Right cardiac atrium (tissue), 5 donors: ENCODE measurements at regions not wholly inside any gene's neighbourhood (a gene's known extent, or its start where the extent isn't known, plus 50 kb on each side); places are given as distances from the start of the nearest gene placed in this dataset.

Experiments used
- ATAC-seq, 2 donors: fragments of 200-7000 bp; cut with Tn5 transposase; one replicate each; pipeline versions ENCODE4 v1.8.0 to v1.9.1; 2020; ENCODE audit warnings: moderate library complexity in 2 of 2, mild to moderate bottlenecking in 1 of 2
- DNase-seq, 3 donors: peaks; one replicate each; pipeline ENCODE4 v3.0.0-alpha.2; 2020
- H3K27ac ChIP-seq: one replicate; pipeline ENCODE4 v1.5.1; 2013; ENCODE audit warnings: mild to moderate bottlenecking, low read length, control low read depth, moderate library complexity
- H3K27me3 ChIP-seq: one replicate; pipeline ENCODE4 v1.6.1; 2013; ENCODE audit not compliant: control insufficient read depth, insufficient read depth
- H3K4me1 ChIP-seq: one replicate; pipeline ENCODE4 v1.6.1; 2013; ENCODE audit warnings: low read length; ENCODE audit not compliant: control insufficient read depth, insufficient read depth
- H3K4me3 ChIP-seq: one replicate; pipeline ENCODE4 v1.5.1; 2013; ENCODE audit warnings: low read length, control low read depth
- H3K9me3 ChIP-seq: one replicate; pipeline ENCODE4 v1.6.1; 2013; ENCODE audit warnings: low read length; ENCODE audit not compliant: control insufficient read depth
- WGBS: extraction: QIAGEN DNeasy Blood & Tissue Kit; methylation state at CpG from one replicate; pipeline ENCODE4 v1.1.7; 2013; 5-methylcytosine and 5-hydroxymethylcytosine counted together
- intact Hi-C, 4 donors: fragments of 100-400 bp; cut with DNase I; formaldehyde crosslinking; loops; one replicate each; pipeline versions ENCODE4 v1.11.0 to v1.14.0; 2022 to 2023
- donor health status: healthy with polysubstance abuse.
- donor health status: DM: no; HTN: yes; CAD: no.
- donor health status: DM: no; HTN: no; CAD: no.
- donor health status: DM: no; HTN: yes; CAD: no; lungs with severe emphysema.
- donor health status: DM: yes; HTN: yes; CAD: no.

GRCh38 chr7:13062631-13063030 is 375.2 kb downstream of the ARL4A start:
- no peaks in the 10 kb centered on the region for H3K9me3 ChIP-seq
- WGBS: 97% methylated on average over 4 of the region's 4 CpGs
- ATAC-seq (no peak), DNase-seq (no peak)
- H3K27ac ChIP-seq: no peak overlapping the region
- H3K4me3 ChIP-seq: no peak overlapping the region
- intact Hi-C loops: no loop called here
- no peaks in the 10 kb centered on the region for H3K4me1 ChIP-seq
- H3K27me3 ChIP-seq: no peaks in the 10 kb centered on the region

- no peak overlapping the region for H3K27ac ChIP-seq
- intact Hi-C loops: no loop called here
- WGBS: 68% methylated on average over 5 of the region's 5 CpGs
- H3K4me3 ChIP-seq: no peak overlapping the region
- H3K4me1 ChIP-seq: no peaks in the 10 kb centered on the region
- ATAC-seq (no peak), DNase-seq (no peak)
- H3K9me3 ChIP-seq: no peaks in the 10 kb centered on the region
- H3K27me3 ChIP-seq: no peaks in the 10 kb centered on the region
These were observed 379.6 kb downstream of the ARL4A start for GRCh38 chr7:13067036-13067435.

- WGBS: 91% methylated on average over 2 of the region's 2 CpGs
- H3K27ac ChIP-seq: no peak overlapping the region
- ATAC-seq: no peak
- intact Hi-C loops: no loop called here
- H3K4me3 ChIP-seq: no peak overlapping the region
- H3K9me3 ChIP-seq: no peaks in the 10 kb centered on the region
- H3K4me1 ChIP-seq: no peaks in the 10 kb centered on the region
- H3K27me3 ChIP-seq: no peaks in the 10 kb centered on the region
- DNase-seq: no peak
These were observed 380.6 kb downstream of the ARL4A start for GRCh38 chr7:13068032-13068431.

GRCh38 chr7:13069841-13070240 is 382.4 kb downstream of the ARL4A start:
- 92% methylated on average over 1 of the region's 1 CpG for WGBS
- Histone ChIP-seq H3K27me3 (no peaks in the 10 kb centered on the region), H3K4me1 (no peaks in the 10 kb centered on the region), H3K9me3 (no peaks in the 10 kb centered on the region), H3K27ac (no peak overlapping the region), H3K4me3 (no peak overlapping the region)
- ATAC-seq (no peak), DNase-seq (no peak)
- intact Hi-C loops: no loop called here

GRCh38 chr7:13072014-13072413 is 384.6 kb downstream of the ARL4A start:
- intact Hi-C loops: no loop called here
- H3K27ac ChIP-seq: no peak overlapping the region
- WGBS: 50% methylated on average over 3 of the region's 3 CpGs

GRCh38 chr7:13077466-13077865 is 390.0 kb downstream of the ARL4A start:
- WGBS: 78% methylated on average over 3 of the region's 3 CpGs
- no peak overlapping the region for H3K4me3 ChIP-seq
- no peak overlapping the region for H3K27ac ChIP-seq
- H3K27me3 ChIP-seq: no peaks in the 10 kb centered on the region
- ATAC-seq (no peak), DNase-seq (no peak)
- H3K9me3 ChIP-seq: no peaks in the 10 kb centered on the region
- intact Hi-C loops: no loop called here
- no peaks in the 10 kb centered on the region for H3K4me1 ChIP-seq

More at GRCh38 chr7:13072014-13072413, 384.6 kb downstream of the ARL4A start:
- H3K9me3 ChIP-seq: no peaks in the 10 kb centered on the region
- ATAC-seq (no peak), DNase-seq (no peak)
- H3K4me1 ChIP-seq: no peaks in the 10 kb centered on the region
- no peaks in the 10 kb centered on the region for H3K27me3 ChIP-seq
- no peak overlapping the region for H3K4me3 ChIP-seq

- Histone ChIP-seq H3K4me3 (no peak overlapping the region), H3K9me3 (no peaks in the 10 kb centered on the region), H3K4me1 (no peaks in the 10 kb centered on the region), H3K27ac (no peak overlapping the region), H3K27me3 (no peaks in the 10 kb centered on the region)
- intact Hi-C loops: no loop called here
- 61% methylated on average over 3 of the region's 3 CpGs for WGBS
- DNase-seq (no peak), ATAC-seq (no peak)
These were observed 390.7 kb downstream of the ARL4A start for GRCh38 chr7:13078105-13078504.

- ATAC-seq (no peak), DNase-seq (no peak)
- no peaks in the 10 kb centered on the region for H3K27me3 ChIP-seq
- no peaks in the 10 kb centered on the region for H3K9me3 ChIP-seq
- H3K27ac ChIP-seq: no peak overlapping the region
- H3K4me1 ChIP-seq: no peaks in the 10 kb centered on the region
- intact Hi-C loops: no loop called here
- no peak overlapping the region for H3K4me3 ChIP-seq
- 90% methylated on average over 1 of the region's 1 CpG for WGBS
These were observed 403.5 kb downstream of the ARL4A start for GRCh38 chr7:13090959-13091358.

GRCh38 chr7:13091974-13092707 is 404.7 kb downstream of the ARL4A start:
- H3K27ac ChIP-seq: no peak overlapping the region
- 33% methylated on average over 4 of the region's 4 CpGs for WGBS
- ATAC-seq (no peak), DNase-seq (no peak)
- intact Hi-C loops: no loop called here
- no peak overlapping the region for H3K4me3 ChIP-seq
- no peaks in the 10 kb centered on the region for H3K9me3 ChIP-seq
- no peaks in the 10 kb centered on the region for H3K4me1 ChIP-seq
- no peaks in the 10 kb centered on the region for H3K27me3 ChIP-seq

GRCh38 chr7:13092708-13093005 is 405.2 kb downstream of the ARL4A start:
- Histone ChIP-seq H3K4me1 (no peaks in the 10 kb centered on the region), H3K27me3 (no peaks in the 10 kb centered on the region), H3K9me3 (no peaks in the 10 kb centered on the region), H3K27ac (no peak overlapping the region), H3K4me3 (no peak overlapping the region)
- WGBS: 46% methylated on average over 2 of the region's 2 CpGs
- no peak for ATAC-seq
- intact Hi-C loops: no loop called here
- no peak for DNase-seq

- H3K9me3 ChIP-seq: no peaks in the 10 kb centered on the region
- H3K4me1 ChIP-seq: no peaks in the 10 kb centered on the region
- H3K27ac ChIP-seq: no peak overlapping the region
- 18% methylated on average over 1 of the region's 1 CpG for WGBS
- intact Hi-C loops: no loop called here
- no peak overlapping the region for H3K4me3 ChIP-seq
- H3K27me3 ChIP-seq: no peaks in the 10 kb centered on the region
- ATAC-seq: no peak
- no peak for DNase-seq
These were observed 405.7 kb downstream of the ARL4A start for GRCh38 chr7:13093160-13093559.

- H3K4me1 ChIP-seq: no peaks in the 10 kb centered on the region
- 77% methylated on average over 3 of the region's 3 CpGs for WGBS
- no peak overlapping the region for H3K27ac ChIP-seq
- H3K4me3 ChIP-seq: no peak overlapping the region
- no peaks in the 10 kb centered on the region for H3K9me3 ChIP-seq
- H3K27me3 ChIP-seq: no peaks in the 10 kb centered on the region
- ATAC-seq (no peak), DNase-seq (no peak)
- intact Hi-C loops: no loop called here
These were observed 410.1 kb downstream of the ARL4A start for GRCh38 chr7:13097499-13097898.
